ENCODE measurements at regions not wholly inside any gene's neighbourhood (a gene's known extent, or its start where the extent isn't known, plus 50 kb on each side); places are given as distances from the start of the nearest gene placed in this dataset.

- no peak for FAIRE-seq
- DNase-seq (ENCODE audit: insufficient read length, low spot score), result no peak
- no peak for TF ChIP-seq CTCF (IDR thresholded peaks at IDR 0.05; ENCODE audit: insufficient read depth, missing control alignments)
These were observed 258.6 kb downstream of the FNDC1 start for GRCh38 chr6:159427771-159428170.

DNA sequence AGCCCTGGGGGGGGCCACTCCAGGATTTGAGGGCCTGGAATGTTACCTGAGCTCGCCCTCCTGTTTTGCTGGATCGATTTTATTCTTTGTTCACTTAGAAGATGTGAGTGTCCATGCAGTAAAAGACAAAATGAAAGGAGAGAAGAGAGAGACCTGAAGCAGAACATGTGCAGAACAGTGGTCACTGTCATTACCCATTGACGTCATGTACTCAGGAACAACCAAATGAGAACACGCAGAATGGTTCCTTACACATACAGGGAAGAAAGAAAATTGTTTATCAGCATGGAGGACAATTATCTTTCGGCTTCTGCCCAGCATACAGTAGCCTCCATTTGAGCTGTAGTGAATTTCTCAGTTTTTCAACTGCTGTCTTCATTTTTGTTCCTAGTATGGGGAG lies 258.1 kb downstream of the FNDC1 start:
- DNase-seq (ENCODE audit: insufficient read length, low spot score) (no peak), FAIRE-seq (no peak)
- no peak for TF ChIP-seq CTCF (IDR thresholded peaks at IDR 0.05; ENCODE audit: insufficient read depth, missing control alignments)

GRCh38 chr6:159425421-159425820 lies 256.2 kb downstream of the FNDC1 start:
- DNase-seq (ENCODE audit: insufficient read length, low spot score) (no peak), FAIRE-seq (no peak)
- TF ChIP-seq CTCF (IDR thresholded peaks at IDR 0.05; ENCODE audit: insufficient read depth, missing control alignments), result no peak

- FAIRE-seq (no peak), DNase-seq (ENCODE audit: insufficient read length, low spot score) (no peak)
- no peak for TF ChIP-seq CTCF (IDR thresholded peaks at IDR 0.05; ENCODE audit: insufficient read depth, missing control alignments)
These were observed 253.1 kb downstream of the FNDC1 start for GRCh38 chr6:159422041-159422984.

DNA sequence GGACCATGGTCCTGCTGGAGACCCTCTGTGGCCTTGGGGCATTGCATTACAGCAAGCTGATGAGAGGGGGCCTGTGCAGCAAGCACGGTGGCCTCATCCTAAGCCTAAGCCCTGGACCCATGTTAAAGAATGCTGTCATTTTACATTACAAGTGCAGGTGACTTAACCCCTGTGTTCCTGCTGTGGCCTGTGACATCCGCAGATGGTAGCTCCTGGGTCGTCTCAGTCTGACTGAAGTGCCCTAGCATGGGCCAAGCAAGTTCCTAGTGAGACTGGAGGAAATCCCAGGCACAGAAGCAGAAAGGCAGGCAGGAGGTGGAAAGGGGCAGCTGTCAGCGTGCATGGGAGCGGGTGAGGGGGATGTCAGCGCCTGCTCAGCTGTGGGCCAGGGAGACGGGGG lies 252.4 kb downstream of the FNDC1 start:
- TF ChIP-seq CTCF (IDR thresholded peaks at IDR 0.05; ENCODE audit: insufficient read depth, missing control alignments), result no peak

GRCh38 chr6:159418997-159419396 lies 249.8 kb downstream of the FNDC1 start:
- TF ChIP-seq CTCF (IDR thresholded peaks at IDR 0.05; ENCODE audit: insufficient read depth, missing control alignments), result no peak
- FAIRE-seq (no peak), DNase-seq (ENCODE audit: insufficient read length, low spot score) (no peak)

More for the DNA sequence above, 252.4 kb downstream of the FNDC1 start:
- DNase-seq (ENCODE audit: insufficient read length, low spot score) (no peak), FAIRE-seq (no peak)

- FAIRE-seq (no peak), DNase-seq (ENCODE audit: insufficient read length, low spot score) (no peak)
- TF ChIP-seq CTCF (IDR thresholded peaks at IDR 0.05; ENCODE audit: insufficient read depth, missing control alignments), result no peak
These were observed 247.8 kb downstream of the FNDC1 start for GRCh38 chr6:159416891-159417560.
